ENCODE measurements at regions not wholly inside any gene's neighbourhood (a gene's known extent, or its start where the extent isn't known, plus 50 kb on each side); places are given as distances from the start of the nearest gene placed in this dataset.

- WGBS, 2 donors (ENCODE audit: low coverage in 1 of 2): 35 to 82% methylated on average over 1 of the region's 1 CpG
- no peak for ATAC-seq
- TF ChIP-seq POLR2A (IDR thresholded peaks at IDR 0.05) (no peak), POLR2AphosphoS5 (IDR thresholded peaks at IDR 0.05) (no peak), EP300 (IDR thresholded peaks at IDR 0.05) (no peak), CTCF (IDR thresholded peaks at IDR 0.05) (no peak)
These were observed 681.0 kb upstream of the GJE1 start for GRCh38 chr6:141451511-141452353.

GRCh38 chr6:141451181-141451510 is 681.6 kb upstream of the GJE1 start:
- Histone ChIP-seq H3K27ac (no peak overlapping the region), H3K27me3 (no peaks in the 10 kb centered on the region), H3K4me3 (no peak overlapping the region), H3K4me1 (no peaks in the 10 kb centered on the region), H3K36me3 (no peaks in the 10 kb centered on the region), H3K9me3 (no peaks in the 10 kb centered on the region)
- no peak for ATAC-seq
- TF ChIP-seq POLR2A (IDR thresholded peaks at IDR 0.05): no peak
- no peak for TF ChIP-seq EP300 (IDR thresholded peaks at IDR 0.05)
- no peak for TF ChIP-seq CTCF (IDR thresholded peaks at IDR 0.05)
- TF ChIP-seq POLR2AphosphoS5 (IDR thresholded peaks at IDR 0.05): no peak

More at GRCh38 chr6:141451511-141452353, 681.0 kb upstream of the GJE1 start:
- H3K36me3 ChIP-seq: no peaks in the 10 kb centered on the region
- H3K9me3 ChIP-seq: no peaks in the 10 kb centered on the region
- H3K4me1 ChIP-seq: no peaks in the 10 kb centered on the region
- H3K27ac ChIP-seq: no peak overlapping the region
- H3K4me3 ChIP-seq: no peak overlapping the region
- no peaks in the 10 kb centered on the region for H3K27me3 ChIP-seq

- no peak for ATAC-seq
- Histone ChIP-seq H3K9me3 (no peaks in the 10 kb centered on the region), H3K4me3 (no peak overlapping the region), H3K27ac (no peak overlapping the region), H3K36me3 (no peaks in the 10 kb centered on the region), H3K27me3 (no peaks in the 10 kb centered on the region), H3K4me1 (no peaks in the 10 kb centered on the region)
- TF ChIP-seq POLR2AphosphoS5 (IDR thresholded peaks at IDR 0.05) (no peak), POLR2A (IDR thresholded peaks at IDR 0.05) (no peak), CTCF (IDR thresholded peaks at IDR 0.05) (no peak), EP300 (IDR thresholded peaks at IDR 0.05) (no peak)
- 40 to 82% methylated on average over 1 to 3 of the region's 3 CpGs for WGBS, 2 donors (ENCODE audit: low coverage in 1 of 2)
These were observed 686.6 kb upstream of the GJE1 start for GRCh38 chr6:141445928-141446628.

GRCh38 chr6:141443668-141444289 is 688.9 kb upstream of the GJE1 start:
- no peaks in the 10 kb centered on the region for H3K27me3 ChIP-seq
- H3K9me3 ChIP-seq: no peaks in the 10 kb centered on the region
- WGBS, 2 donors (ENCODE audit: low coverage in 1 of 2): 89 to 100% methylated on average over 1 of the region's 1 CpG
- no peaks in the 10 kb centered on the region for H3K4me1 ChIP-seq
- H3K27ac ChIP-seq: no peak overlapping the region
- H3K4me3 ChIP-seq: no peak overlapping the region
- ATAC-seq: no peak
- H3K36me3 ChIP-seq: no peaks in the 10 kb centered on the region
- TF ChIP-seq POLR2A (IDR thresholded peaks at IDR 0.05) (no peak), CTCF (IDR thresholded peaks at IDR 0.05) (no peak), EP300 (IDR thresholded peaks at IDR 0.05) (no peak), POLR2AphosphoS5 (IDR thresholded peaks at IDR 0.05) (no peak)
